Tibial nerve (tissue), 4 donors: ENCODE measurements at regions not wholly inside any gene's neighbourhood (a gene's known extent, or its start where the extent isn't known, plus 50 kb on each side); places are given as distances from the start of the nearest gene placed in this dataset.

Experiments
- DNase-seq, 2 donors: peaks; one replicate each; pipeline ENCODE4 v3.0.0-alpha.2; 2019; ENCODE audit warnings: low spot score in 2 of 2
- H3K27ac ChIP-seq, 4 donors: fragments of 200-600 bp; sonication (generic) in 3 of 4; one replicate each; pipeline ENCODE4 v1.5.1; 2017 to 2019; ENCODE audit warnings: mild to moderate bottlenecking in 1 of 4
- H3K27me3 ChIP-seq, 2 donors: fragments of 200-600 bp; sonication (generic) in 1 of 2; one replicate each; pipeline versions ENCODE4 v1.5.1 to v1.6.0; 2017 to 2019
- H3K36me3 ChIP-seq, 3 donors: fragments of 200-600 bp; sonication (generic); one replicate each; pipeline ENCODE4 v1.5.1; 2018 to 2019
- H3K4me1 ChIP-seq, 4 donors: fragments of 200-600 bp; sonication (generic) in 3 of 4; one replicate each; pipeline ENCODE4 v1.5.1; 2017 to 2019
- H3K4me3 ChIP-seq, 4 donors: fragments of 200-600 bp; sonication (generic) in 3 of 4; one replicate each; pipeline ENCODE4 v1.5.1; 2017 to 2019; ENCODE audit warnings: mild to moderate bottlenecking in 1 of 4, moderate library complexity in 1 of 4
- H3K9me3 ChIP-seq, 4 donors: fragments of 200-600 bp; sonication (generic) in 3 of 4; one replicate each; pipeline ENCODE4 v1.5.1; 2017 to 2019
- CTCF ChIP-seq, 5 experiments: fragments of 200-600 bp in 3 of 5; fragments of 450-650 bp in 2 of 5; sonication (generic) in 3 of 5; IDR thresholded peaks; one replicate each; pipeline ENCODE4 v1.5.1; 2016 to 2019; ENCODE audit warnings: antibody characterized with exemption in 5 of 5, mild to moderate bottlenecking in 3 of 5, moderate library complexity in 2 of 5
- EP300 ChIP-seq, 2 donors: sonication (generic); formaldehyde crosslinking; IDR thresholded peaks; one replicate each; pipeline ENCODE4 v1.6.1; 2017; ENCODE audit warnings: antibody characterized with exemption in 2 of 2, mild to moderate bottlenecking in 1 of 2
- POLR2A ChIP-seq, 2 donors: fragments of 450-650 bp; IDR thresholded peaks; one replicate each; pipeline ENCODE4 v1.6.1; 2017; ENCODE audit warnings: antibody characterized with exemption in 2 of 2, mild to moderate bottlenecking in 2 of 2, moderate library complexity in 2 of 2
- WGBS, 2 donors: methylation state at CpG; one replicate each; pipeline ENCODE4 v1.1.5; 2018; 5-methylcytosine and 5-hydroxymethylcytosine counted together

- Histone ChIP-seq H3K36me3 (no peaks in the 10 kb centered on the region), H3K27ac (no peak overlapping the region), H3K27me3 (no peaks in the 10 kb centered on the region), H3K9me3 (no peaks in the 10 kb centered on the region), H3K4me1 (peaks cover 0 to 2% (median 0%) of the 10 kb centered on the region in 4 donors), H3K4me3 (no peak overlapping the region)
- 93% methylated on average over 7 of the region's 7 CpGs for WGBS, 2 donors
- TF ChIP-seq POLR2A (IDR thresholded peaks at IDR 0.05): no peak
- TF ChIP-seq CTCF (IDR thresholded peaks at IDR 0.05): no peak
- no peak for TF ChIP-seq EP300 (IDR thresholded peaks at IDR 0.05)
- no peak for DNase-seq
Observed at GRCh38 chr9:79985264-79985663, 413.5 kb downstream of the TLE4 start.

- Histone ChIP-seq H3K27me3 (no peaks in the 10 kb centered on the region), H3K4me1 (no peaks in the 10 kb centered on the region), H3K9me3 (no peaks in the 10 kb centered on the region), H3K27ac (no peak overlapping the region), H3K36me3 (no peaks in the 10 kb centered on the region), H3K4me3 (no peak overlapping the region)
- 52 to 54% methylated on average over 4 of the region's 4 CpGs for WGBS, 2 donors
- TF ChIP-seq POLR2A (IDR thresholded peaks at IDR 0.05): no peak
- TF ChIP-seq EP300 (IDR thresholded peaks at IDR 0.05): peak in 1 of 2 donors; percentile 54
- no peak for TF ChIP-seq CTCF (IDR thresholded peaks at IDR 0.05)
- no peak for DNase-seq
Observed at GRCh38 chr9:79984429-79985067, 412.8 kb downstream of the TLE4 start.

- no peaks in the 10 kb centered on the region for H3K9me3 ChIP-seq
- no peaks in the 10 kb centered on the region for H3K27me3 ChIP-seq
- H3K36me3 ChIP-seq: no peaks in the 10 kb centered on the region
- WGBS, 2 donors: 31 to 45% methylated on average over 3 of the region's 3 CpGs
- H3K4me3 ChIP-seq: no peak overlapping the region
- DNase-seq: no peak
- H3K27ac ChIP-seq: no peak overlapping the region
- TF ChIP-seq CTCF (IDR thresholded peaks at IDR 0.05) (no peak), POLR2A (IDR thresholded peaks at IDR 0.05) (no peak), EP300 (IDR thresholded peaks at IDR 0.05) (no peak)
- H3K4me1 ChIP-seq: peaks cover 0 to 10% (median 0%) of the 10 kb centered on the region in 4 donors
Observed at GRCh38 chr9:79980432-79980831, 408.7 kb downstream of the TLE4 start.

GRCh38 chr9:79977510-79978197, 405.9 kb downstream of the TLE4 start:
- no peaks in the 10 kb centered on the region for H3K36me3 ChIP-seq
- no peaks in the 10 kb centered on the region for H3K27me3 ChIP-seq
- DNase-seq: no peak
- peaks cover 0 to 12% (median 0%) of the 10 kb centered on the region in 4 donors for H3K4me1 ChIP-seq
- no peak for TF ChIP-seq POLR2A (IDR thresholded peaks at IDR 0.05)
- TF ChIP-seq EP300 (IDR thresholded peaks at IDR 0.05): no peak
- TF ChIP-seq CTCF (IDR thresholded peaks at IDR 0.05): no peak
- WGBS, 2 donors: 70 to 78% methylated on average over 1 of the region's 1 CpG
- H3K27ac ChIP-seq: no peak overlapping the region
- H3K4me3 ChIP-seq: no peak overlapping the region
- H3K9me3 ChIP-seq: no peaks in the 10 kb centered on the region

- Histone ChIP-seq H3K9me3 (no peaks in the 10 kb centered on the region), H3K27me3 (no peaks in the 10 kb centered on the region), H3K36me3 (no peaks in the 10 kb centered on the region), H3K4me1 (peaks cover 0 to 12% (median 0%) of the 10 kb centered on the region in 4 donors), H3K4me3 (no peak overlapping the region), H3K27ac (no peak overlapping the region)
- no peak for DNase-seq
- TF ChIP-seq POLR2A (IDR thresholded peaks at IDR 0.05) (no peak), EP300 (IDR thresholded peaks at IDR 0.05) (no peak), CTCF (IDR thresholded peaks at IDR 0.05) (no peak)
- WGBS, 2 donors: 63 to 64% methylated on average over 10 of the region's 10 CpGs
Observed at GRCh38 chr9:79977074-79977435, 405.3 kb downstream of the TLE4 start.
